NCI-H1694 (cell line): ENCODE measurements at regions not wholly inside any gene's neighbourhood (a gene's known extent, or its start where the extent isn't known, plus 50 kb on each side); places are given as distances from the start of the nearest gene placed in this dataset.
A peak's percentile ranks its signal among the peaks of the same experiment; 100 is the strongest.
"Not testable (repeated sequence)": the region's sequence is repeated elsewhere in the genome, so short reads cannot be mapped to it uniquely, and the experiment has no call there.

Source experiments
- DNase-seq: peaks from one replicate; lab custom pipeline; 2025; lab: John Stamatoyannopoulos, UW

GRCh38 chr2:234558642-234559041 is 61.8 kb upstream of the ARL4C start:
- DNase-seq = no peak

- DNase-seq = no peak
These were observed 60.1 kb upstream of the ARL4C start for GRCh38 chr2:234556848-234557573.

DNA sequence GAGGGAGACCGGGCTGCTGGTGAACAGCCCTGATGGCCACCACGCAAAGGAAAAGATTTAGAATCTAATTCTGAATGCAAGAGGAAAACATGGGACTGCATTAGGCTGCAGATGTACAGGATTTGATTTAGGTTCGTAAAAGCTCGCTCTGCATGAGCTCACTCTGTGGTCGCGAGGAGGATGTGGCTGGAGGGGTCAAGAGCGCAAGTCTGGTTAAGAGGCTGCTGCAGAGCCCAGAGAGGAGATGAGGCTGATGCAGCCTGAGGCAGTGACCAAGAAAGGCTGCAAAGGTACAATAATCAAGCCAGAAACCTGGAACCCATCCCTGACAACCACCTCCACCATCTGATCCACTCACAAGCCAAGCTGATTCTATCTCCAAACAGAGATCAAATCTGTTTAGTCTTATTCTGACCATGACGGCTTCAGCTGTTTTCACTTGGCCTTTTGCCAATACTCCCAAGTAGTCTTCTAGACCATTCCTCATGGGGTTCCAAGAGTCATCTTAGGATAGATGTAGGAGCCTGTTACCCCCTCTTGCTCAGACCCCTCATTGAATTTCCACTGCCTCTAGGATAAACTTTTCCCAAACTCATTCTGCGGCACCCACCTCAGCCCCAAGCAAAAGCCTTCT is 58.9 kb upstream of the ARL4C start:
- no peak for DNase-seq

GRCh38 chr2:234555161-234555560 is 58.3 kb upstream of the ARL4C start:
- no peak for DNase-seq

GRCh38 chr2:234553223-234553622 is 56.3 kb upstream of the ARL4C start:
- not testable (repeated sequence) for DNase-seq

DNA sequence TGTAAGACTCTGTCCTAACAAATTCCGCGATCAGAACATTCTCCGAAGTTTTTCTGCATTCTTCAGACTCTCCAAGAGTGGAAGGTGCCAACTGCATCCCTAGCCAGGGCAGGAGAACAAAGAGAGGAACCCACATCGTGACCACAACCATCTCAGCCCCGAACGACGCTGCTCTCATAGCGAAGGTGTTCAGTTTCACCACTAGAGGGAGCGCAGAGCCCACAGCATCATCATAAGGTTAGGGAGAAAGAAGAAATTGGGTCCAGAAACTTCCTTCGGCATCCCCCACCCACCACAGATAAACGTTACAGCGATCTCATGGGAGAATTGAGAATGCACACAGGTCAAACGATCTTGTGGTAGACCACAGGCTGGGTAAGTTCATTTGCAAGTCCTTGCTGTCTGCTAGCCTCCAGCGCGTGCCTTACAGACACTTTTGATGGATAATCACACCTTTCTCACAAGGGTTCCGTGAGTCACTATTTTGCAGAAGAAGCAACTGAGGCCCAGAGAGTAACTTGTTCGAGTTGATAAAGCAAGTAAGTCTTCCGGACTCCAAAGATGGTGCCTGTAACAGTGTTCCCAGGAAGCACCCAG is 53.7 kb upstream of the ARL4C start:
- DNase-seq = peak; percentile 45

DNA sequence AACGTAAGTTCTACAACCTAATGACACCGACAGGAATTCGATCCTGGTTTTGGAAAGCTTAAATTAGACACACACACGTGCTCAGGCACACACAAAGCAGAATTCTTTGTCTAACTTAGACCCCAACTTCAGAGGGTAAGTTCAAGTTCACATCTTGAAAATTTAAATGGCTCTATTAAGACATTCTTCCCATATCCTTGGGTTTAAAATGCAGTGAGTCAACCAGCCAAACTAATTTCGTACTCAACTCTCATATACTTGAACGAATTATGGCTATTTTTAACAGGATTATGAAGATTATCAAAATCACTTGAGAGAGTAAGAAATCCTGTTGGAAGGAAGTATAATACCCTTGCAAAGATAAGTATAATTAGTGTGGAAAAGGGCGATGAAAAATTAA is 53.2 kb upstream of the ARL4C start:
- no peak for DNase-seq

GRCh38 chr2:234548695-234549420 is 52.0 kb upstream of the ARL4C start:
- DNase-seq = no peak

- no peak for DNase-seq
These were observed 49.9 kb upstream of the ARL4C start for GRCh38 chr2:234546770-234547169.
